Small intestine (tissue), 7 donors: ENCODE measurements at regions not wholly inside any gene's neighbourhood (a gene's known extent, or its start where the extent isn't known, plus 50 kb on each side); places are given as distances from the start of the nearest gene placed in this dataset.

ENCODE experiments used
- DNase-seq, 2 donors: peaks; one replicate each; pipeline versions ENCODE4 v3.0.0 to v3.0.0-alpha.2; 2013
- FAIRE-seq: peaks from 2 replicates; lab custom pipeline; 2012; peaks lifted over from hg19 to GRCh38; lab: Jason Lieb, UNC
- H3K27ac ChIP-seq, 3 donors: one replicate each; pipeline ENCODE4 v1.5.1; 2013; ENCODE audit warnings: low read length in 2 of 3, mild to moderate bottlenecking in 2 of 3, control low read depth in 1 of 3, inconsistent platforms in 1 of 3, low read depth in 1 of 3, moderate library complexity in 1 of 3
- H3K27me3 ChIP-seq, 3 donors: one replicate each; pipeline ENCODE4 v1.6.1; 2013; ENCODE audit warnings: low read length in 3 of 3, inconsistent platforms in 1 of 3; ENCODE audit not compliant: control insufficient read depth in 3 of 3, insufficient read depth in 3 of 3
- H3K36me3 ChIP-seq, 3 donors: one replicate each; pipeline ENCODE4 v1.6.1; 2013; ENCODE audit warnings: low read length in 3 of 3, inconsistent platforms in 1 of 3, low read depth in 1 of 3, mild to moderate bottlenecking in 1 of 3, moderate library complexity in 1 of 3; ENCODE audit not compliant: control insufficient read depth in 3 of 3, insufficient read depth in 2 of 3
- H3K4me1 ChIP-seq, 3 donors: one replicate each; pipeline ENCODE4 v1.6.1; 2013; ENCODE audit warnings: low read length in 2 of 3, inconsistent platforms in 1 of 3, low read depth in 1 of 3, mild to moderate bottlenecking in 1 of 3, moderate library complexity in 1 of 3; ENCODE audit not compliant: control insufficient read depth in 3 of 3, insufficient read depth in 2 of 3
- H3K4me3 ChIP-seq, 3 donors: one replicate each; pipeline ENCODE4 v1.5.1; 2013; ENCODE audit warnings: low read length in 3 of 3, control low read depth in 1 of 3, inconsistent platforms in 1 of 3, low read depth in 1 of 3, mild to moderate bottlenecking in 1 of 3, moderate library complexity in 1 of 3
- H3K9me3 ChIP-seq, 2 donors: one replicate each; pipeline ENCODE4 v1.6.1; 2013; ENCODE audit warnings: low read depth in 1 of 2, low read length in 1 of 2; ENCODE audit not compliant: control insufficient read depth in 2 of 2, insufficient read depth in 1 of 2
- WGBS, 3 donors: extraction: QIAGEN DNeasy Blood & Tissue Kit; methylation state at CpG; one replicate each; pipeline ENCODE4 v1.1.7; 2013; 5-methylcytosine and 5-hydroxymethylcytosine counted together
- donor health status: healthy with polysubstance abuse.
- donor health status: control.
- donor health status: control.
- donor health status: Bipolar disorder and iron deficiency.
- donor health status: healthy.

DNA sequence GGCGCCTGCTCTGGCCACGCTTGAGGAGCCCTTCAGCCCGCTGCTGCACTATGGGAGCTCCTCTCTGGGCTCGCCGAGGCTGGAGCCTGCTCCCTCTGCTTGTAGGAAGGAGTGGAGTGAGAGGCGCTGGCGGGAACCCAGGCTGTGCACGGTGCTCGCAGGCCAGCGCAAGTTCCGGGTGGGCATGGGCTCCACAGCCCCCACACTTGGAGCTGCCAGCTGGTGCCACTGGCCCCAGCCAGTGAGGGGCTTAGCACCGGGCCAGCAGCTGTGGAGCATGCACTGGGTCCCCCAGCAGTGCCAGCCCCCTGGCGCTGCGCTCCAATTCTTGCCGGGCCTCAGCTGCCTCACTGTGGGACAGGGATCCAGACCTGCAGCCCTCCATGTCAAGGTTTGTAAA lies 122.1 kb upstream of the CD180 start:
- no peaks in the 10 kb centered on the region for H3K4me1 ChIP-seq
- H3K4me3 ChIP-seq = no peak overlapping the region
- DNase-seq (no peak), FAIRE-seq (no peak)
- H3K27ac ChIP-seq = no peak overlapping the region
- H3K36me3 ChIP-seq = no peaks in the 10 kb centered on the region
- 95 to 98% (median 97%) methylated on average over 15 of the region's 15 CpGs for WGBS, 3 donors
- H3K27me3 ChIP-seq = no peaks in the 10 kb centered on the region
- no peaks in the 10 kb centered on the region for H3K9me3 ChIP-seq

DNA sequence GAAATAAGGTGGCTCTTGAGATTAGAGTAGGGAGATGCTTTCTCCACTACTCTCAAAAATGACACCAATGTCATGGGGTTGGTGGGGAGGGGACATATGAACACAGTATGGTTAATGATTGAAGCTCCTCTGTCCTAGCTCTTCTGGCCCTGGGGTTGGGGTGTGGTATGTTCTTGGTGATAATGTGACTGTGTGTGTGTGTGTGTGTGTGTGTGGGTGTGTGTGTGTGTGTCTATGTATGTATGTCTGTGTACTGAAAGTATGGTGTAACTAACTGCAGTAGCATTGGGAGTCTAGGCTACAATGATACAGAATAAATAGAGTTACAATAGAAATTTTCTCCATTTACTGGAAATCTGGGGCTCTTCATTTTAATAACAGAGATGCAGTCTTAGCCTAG lies 121.0 kb upstream of the CD180 start:
- no peak for FAIRE-seq
- no peak overlapping the region for H3K4me3 ChIP-seq
- H3K27me3 ChIP-seq = no peaks in the 10 kb centered on the region
- H3K9me3 ChIP-seq = no peaks in the 10 kb centered on the region
- peak in 1 of 2 donors; percentile 7 for DNase-seq
- no peak overlapping the region for H3K27ac ChIP-seq
- H3K36me3 ChIP-seq = no peaks in the 10 kb centered on the region
- no peaks in the 10 kb centered on the region for H3K4me1 ChIP-seq

DNA sequence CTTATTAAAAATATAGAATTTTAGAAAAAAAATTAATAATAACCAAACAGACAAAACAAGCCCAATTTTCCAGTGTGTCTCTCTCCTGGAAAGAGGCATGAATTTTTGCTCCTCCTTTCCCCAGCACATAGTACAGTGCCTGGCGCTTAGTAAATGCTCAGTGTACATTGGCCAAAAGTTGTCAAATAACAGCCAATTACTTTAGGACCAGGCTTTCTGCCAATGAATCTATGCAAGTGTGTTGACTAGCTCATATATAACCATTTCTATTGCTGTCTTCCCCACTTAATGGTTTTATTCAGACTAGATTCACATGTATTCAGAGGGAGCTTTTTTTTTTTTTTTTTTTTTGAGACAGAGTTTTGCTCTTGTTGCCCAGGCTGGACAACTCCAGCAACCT lies 120.1 kb upstream of the CD180 start:
- Histone ChIP-seq H3K9me3 (no peaks in the 10 kb centered on the region), H3K27me3 (no peaks in the 10 kb centered on the region), H3K27ac (no peak overlapping the region), H3K4me1 (no peaks in the 10 kb centered on the region), H3K4me3 (no peak overlapping the region), H3K36me3 (no peaks in the 10 kb centered on the region)
- DNase-seq (no peak), FAIRE-seq (no peak)
- WGBS, 3 donors = 94 to 100% (median 100%) methylated on average over 1 of the region's 1 CpG

DNA sequence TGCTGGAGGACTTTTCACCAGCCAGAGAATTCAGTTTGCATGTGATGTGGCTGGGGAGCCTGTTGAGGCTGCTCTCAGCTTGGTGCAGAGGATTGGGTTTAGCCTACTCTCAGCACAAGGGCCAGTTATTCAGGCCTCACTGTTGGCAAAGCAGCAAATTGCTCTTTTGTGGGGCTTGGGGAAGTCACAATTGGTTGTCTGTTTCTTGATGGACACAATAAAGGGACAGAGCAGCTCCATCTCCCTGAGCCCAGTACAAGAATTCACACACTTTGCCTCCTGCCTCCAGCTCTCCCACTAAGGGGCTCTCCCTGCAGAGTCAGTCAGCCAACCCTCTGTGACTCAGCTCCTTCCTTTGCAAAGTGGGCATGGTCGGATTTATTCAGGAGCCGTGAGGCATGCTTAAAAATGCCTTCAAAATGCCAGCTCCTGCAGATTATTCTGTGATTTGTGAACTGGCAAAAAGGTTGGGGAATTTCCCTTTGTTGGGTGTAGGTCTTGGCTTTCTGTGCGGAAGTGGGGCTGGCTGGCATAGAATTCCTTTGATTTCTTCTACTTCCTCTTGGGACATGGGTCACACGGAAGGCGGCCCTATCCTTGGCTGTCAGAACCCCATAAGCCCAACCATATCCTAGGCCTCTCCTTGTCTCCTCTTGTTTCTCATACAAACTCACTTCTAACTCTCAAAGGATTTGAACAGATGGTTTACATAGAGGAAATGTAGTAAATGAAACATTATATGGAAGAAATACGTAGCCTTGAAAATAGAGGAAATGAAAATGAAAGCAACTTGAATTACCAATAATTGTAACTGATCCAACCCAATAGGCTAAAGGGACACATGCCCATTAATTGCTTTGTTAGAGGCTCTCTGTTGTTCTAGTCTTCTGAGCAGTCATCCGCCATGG lies 118.7 kb upstream of the CD180 start:
- Histone ChIP-seq H3K27ac (peak overlapping the region in 1 of 3 donors; percentile 12), H3K9me3 (no peaks in the 10 kb centered on the region), H3K4me3 (no peak overlapping the region), H3K4me1 (no peaks in the 10 kb centered on the region), H3K27me3 (no peaks in the 10 kb centered on the region), H3K36me3 (no peaks in the 10 kb centered on the region)
- FAIRE-seq (no peak), DNase-seq (no peak)
- 72 to 85% (median 76%) methylated on average over 7 of the region's 7 CpGs for WGBS, 3 donors

DNA sequence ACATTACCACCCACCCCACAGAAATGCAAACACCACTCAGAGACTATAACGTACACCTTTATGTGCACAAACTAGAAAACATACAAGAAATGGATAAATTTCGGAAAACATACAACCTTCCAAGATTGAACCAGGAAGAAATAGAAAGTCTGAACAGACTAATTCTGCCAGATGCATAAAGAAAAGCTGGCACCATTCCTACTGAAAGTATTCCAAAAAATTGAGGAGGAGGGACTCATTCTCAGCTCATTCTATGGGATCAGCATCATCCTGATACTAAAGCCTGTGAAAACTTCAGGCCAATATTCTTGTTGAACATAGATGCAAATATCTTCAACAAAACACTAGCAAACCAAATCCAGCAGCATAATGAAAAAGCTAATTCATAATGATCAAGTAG lies 115.1 kb upstream of the CD180 start:
- 91 to 96% (median 92%) methylated on average over 2 of the region's 2 CpGs for WGBS, 3 donors
- Histone ChIP-seq H3K4me3 (no peak overlapping the region), H3K9me3 (no peaks in the 10 kb centered on the region), H3K4me1 (no peaks in the 10 kb centered on the region), H3K27me3 (no peaks in the 10 kb centered on the region), H3K27ac (no peak overlapping the region), H3K36me3 (no peaks in the 10 kb centered on the region)
- FAIRE-seq (no peak), DNase-seq (no peak)

DNA sequence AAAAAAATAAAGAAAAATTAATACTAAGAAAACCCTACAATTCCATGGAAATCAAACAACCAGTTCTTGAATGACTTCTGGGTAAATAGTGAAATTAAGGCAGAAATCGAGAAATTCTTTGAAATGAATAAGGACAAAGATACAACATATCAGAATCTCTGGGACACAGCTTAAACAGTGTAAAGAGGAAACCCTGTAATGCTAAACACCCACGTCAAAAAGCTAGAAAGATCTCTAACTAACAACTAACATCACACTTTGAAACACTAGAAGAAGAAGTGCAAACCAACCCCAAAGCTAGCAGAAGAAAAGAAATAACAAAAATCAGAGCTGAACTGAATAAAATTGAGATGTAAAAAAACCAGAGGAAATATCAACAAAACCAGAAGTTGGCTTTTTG lies 114.6 kb upstream of the CD180 start:
- Histone ChIP-seq H3K4me1 (no peaks in the 10 kb centered on the region), H3K4me3 (no peak overlapping the region), H3K36me3 (no peaks in the 10 kb centered on the region), H3K27me3 (no peaks in the 10 kb centered on the region), H3K27ac (no peak overlapping the region), H3K9me3 (no peaks in the 10 kb centered on the region)
- FAIRE-seq (no peak), DNase-seq (no peak)
- 74 to 86% (median 78%) methylated on average over 2 of the region's 2 CpGs for WGBS, 3 donors

DNA sequence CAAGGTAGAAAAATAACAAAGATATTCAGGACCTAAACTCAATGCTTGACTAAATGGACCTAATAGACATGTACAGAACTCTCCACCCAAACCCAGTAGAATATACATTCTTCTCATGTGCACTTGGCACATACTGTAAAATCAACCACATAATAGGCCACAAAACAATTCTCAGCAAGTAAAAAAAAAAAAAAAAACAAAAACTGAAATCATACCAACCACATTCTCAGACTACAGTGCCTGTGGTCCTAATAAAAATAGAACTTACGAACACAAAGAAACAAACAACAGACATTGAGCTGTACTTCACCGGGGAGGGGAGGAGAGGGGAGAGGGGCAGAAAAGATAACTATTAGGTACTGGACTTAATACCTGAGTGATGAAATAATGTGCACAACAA lies 114.1 kb upstream of the CD180 start:
- Histone ChIP-seq H3K36me3 (no peaks in the 10 kb centered on the region), H3K27me3 (no peaks in the 10 kb centered on the region), H3K9me3 (no peaks in the 10 kb centered on the region), H3K4me3 (no peak overlapping the region), H3K4me1 (no peaks in the 10 kb centered on the region), H3K27ac (no peak overlapping the region)
- FAIRE-seq (no peak), DNase-seq (peak in 1 of 2 donors; percentile 9)
- WGBS, 3 donors = 62 to 70% (median 69%) methylated on average over 2 of the region's 2 CpGs

DNA sequence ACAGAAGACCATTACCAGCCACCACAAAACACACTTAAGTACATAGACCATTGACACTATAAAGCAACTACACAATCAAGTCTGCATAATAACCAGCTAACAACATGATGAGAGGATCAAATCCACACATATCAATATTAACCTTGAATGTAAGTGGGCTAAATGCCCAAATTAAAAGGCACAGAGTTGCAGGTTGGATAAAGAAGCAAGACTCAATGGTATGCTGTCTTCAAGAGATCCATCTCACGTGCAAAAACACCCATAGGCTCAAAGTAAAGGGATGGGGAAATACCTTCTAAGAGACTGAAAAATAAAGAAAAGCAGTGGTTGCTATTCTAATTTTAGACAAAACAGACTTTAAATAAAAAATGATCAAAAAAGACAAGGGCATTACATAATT lies 113.6 kb upstream of the CD180 start:
- DNase-seq (no peak), FAIRE-seq (no peak)
- no peaks in the 10 kb centered on the region for H3K4me1 ChIP-seq
- no peaks in the 10 kb centered on the region for H3K27me3 ChIP-seq
- no peaks in the 10 kb centered on the region for H3K9me3 ChIP-seq
- H3K27ac ChIP-seq = no peak overlapping the region
- H3K4me3 ChIP-seq = no peak overlapping the region
- 88 to 94% (median 92%) methylated on average over 1 of the region's 1 CpG for WGBS, 3 donors
- no peaks in the 10 kb centered on the region for H3K36me3 ChIP-seq
